ENCODE measurements at regions not wholly inside any gene's neighbourhood (a gene's known extent, or its start where the extent isn't known, plus 50 kb on each side); places are given as distances from the start of the nearest gene placed in this dataset.

DNA sequence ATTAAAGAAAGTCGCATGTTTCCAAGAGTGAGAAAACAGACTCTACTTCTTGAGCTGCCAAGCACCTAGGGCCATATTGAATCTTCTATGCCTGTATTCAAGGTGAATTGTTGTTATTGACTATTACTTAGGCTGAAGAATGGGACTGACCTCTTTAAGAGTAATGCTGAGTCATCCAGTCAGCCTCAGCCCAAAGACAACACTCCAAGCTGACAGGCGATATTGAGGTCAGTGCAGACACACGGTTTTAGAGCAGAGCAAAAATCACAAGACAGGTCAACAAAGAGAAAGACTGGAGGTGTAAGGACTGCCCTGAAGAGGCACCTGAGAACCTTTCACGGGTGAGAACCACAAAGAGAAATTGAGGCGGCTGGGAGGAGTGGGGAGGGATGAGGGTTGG lies 146.9 kb downstream of the MIS18A start:
- peak overlapping the region in 1 of 2 donors; percentile 69 for H3K27ac Mint-ChIP-seq
- H3K9me3 Mint-ChIP-seq: peaks cover 0 to 24% of the 10 kb centered on the region in 2 donors
- H3K4me1 Mint-ChIP-seq: no peaks in the 10 kb centered on the region
- ATAC-seq: no peak
- peaks cover 37% of the 10 kb centered on the region for H3K27me3 Mint-ChIP-seq
- DNase-seq: no peak
- no peak overlapping the region for H3K4me3 Mint-ChIP-seq

GRCh38 chr21:32131164-32131563 lies 147.7 kb downstream of the MIS18A start:
- Mint-ChIP-seq H3K27me3 (peaks cover 37% of the 10 kb centered on the region), H3K4me3 (no peak overlapping the region), H3K9me3 (peaks cover 0 to 24% of the 10 kb centered on the region in 2 donors), H3K27ac (peak overlapping the region in 1 of 2 donors; percentile 69), H3K4me1 (no peaks in the 10 kb centered on the region)
- ATAC-seq (no peak), DNase-seq (no peak)

DNA sequence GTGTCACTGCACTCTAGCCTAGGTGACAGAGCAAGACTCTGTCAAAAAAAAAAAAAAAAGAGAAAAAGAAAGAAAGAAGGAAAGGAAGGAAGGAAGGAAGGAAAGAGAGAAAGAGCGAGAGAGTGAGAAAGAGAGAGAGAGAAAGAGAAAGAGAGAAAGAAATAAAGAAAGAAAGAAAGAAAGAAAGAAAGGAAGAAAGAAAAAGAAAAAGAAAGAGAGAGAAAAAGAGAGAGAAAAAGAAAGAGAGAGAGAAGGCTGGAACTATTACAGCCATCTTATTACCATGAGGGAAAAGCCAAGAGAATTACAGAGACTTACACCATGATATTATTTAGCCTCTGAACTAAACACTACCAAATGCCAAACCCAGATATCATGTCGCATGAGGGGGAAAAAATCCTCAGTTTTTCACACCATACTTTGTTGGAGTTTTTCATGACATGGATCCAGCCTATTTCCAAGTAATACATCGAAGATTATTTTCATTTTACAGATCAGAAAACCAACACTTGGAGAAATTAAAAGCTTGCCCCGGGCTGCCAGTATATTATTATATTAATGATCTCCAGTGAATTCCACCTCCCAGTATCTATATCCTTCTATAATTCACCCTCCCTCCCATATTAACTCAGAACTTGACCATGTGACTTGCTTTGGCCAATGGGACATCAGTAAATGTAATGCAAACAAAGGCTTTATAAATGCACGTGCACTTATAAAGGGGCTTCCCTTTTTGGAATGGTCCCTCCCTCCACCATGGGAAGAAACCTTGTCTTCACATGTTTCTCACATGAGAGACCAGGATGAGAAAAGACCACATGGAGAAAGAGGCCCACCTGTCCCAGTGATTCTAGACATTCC lies 148.6 kb downstream of the MIS18A start:
- H3K9me3 Mint-ChIP-seq: peaks cover 0 to 24% of the 10 kb centered on the region in 2 donors
- no peak for ATAC-seq
- no peaks in the 10 kb centered on the region for H3K4me1 Mint-ChIP-seq
- DNase-seq: no peak
- H3K27ac Mint-ChIP-seq: no peak overlapping the region
- H3K4me3 Mint-ChIP-seq: no peak overlapping the region
- H3K27me3 Mint-ChIP-seq: peaks cover 37% of the 10 kb centered on the region

- Mint-ChIP-seq H3K27me3 (peaks cover 35% of the 10 kb centered on the region), H3K9me3 (peaks cover 2 to 35% of the 10 kb centered on the region in 2 donors), H3K27ac (no peak overlapping the region), H3K4me3 (no peak overlapping the region), H3K4me1 (no peaks in the 10 kb centered on the region)
- ATAC-seq (no peak), DNase-seq (no peak)
These were observed 151.8 kb downstream of the MIS18A start for GRCh38 chr21:32127081-32127480.

GRCh38 chr21:32122082-32122481 lies 156.8 kb downstream of the MIS18A start:
- ATAC-seq (no peak), DNase-seq (no peak)
- H3K9me3 Mint-ChIP-seq: peaks cover 5 to 18% of the 10 kb centered on the region in 2 donors
- no peak overlapping the region for H3K4me3 Mint-ChIP-seq
- H3K4me1 Mint-ChIP-seq: no peaks in the 10 kb centered on the region
- no peak overlapping the region for H3K27ac Mint-ChIP-seq
- peaks cover 13% of the 10 kb centered on the region for H3K27me3 Mint-ChIP-seq

DNA sequence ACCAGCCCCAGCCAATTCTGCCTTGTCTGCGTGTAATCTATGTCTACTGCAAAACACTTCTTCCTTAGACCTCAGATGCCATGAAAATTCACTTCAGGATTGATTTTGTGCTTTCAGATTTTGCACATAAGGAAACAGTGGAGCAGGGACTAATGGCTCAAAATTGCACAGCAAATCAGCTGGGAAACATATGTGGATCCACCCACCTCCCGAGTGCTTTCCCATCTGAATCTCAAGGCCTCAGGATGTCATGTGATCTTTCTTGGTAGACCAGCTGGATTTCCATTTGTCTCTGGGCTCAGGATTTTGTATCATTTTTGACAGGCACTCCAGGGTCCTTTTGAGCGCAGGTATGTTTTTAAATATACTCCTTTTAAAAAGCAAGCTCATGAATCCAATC lies 158.6 kb downstream of the MIS18A start:
- ATAC-seq (no peak), DNase-seq (no peak)
- H3K27ac Mint-ChIP-seq: no peak overlapping the region
- peaks cover 13% of the 10 kb centered on the region for H3K27me3 Mint-ChIP-seq
- H3K9me3 Mint-ChIP-seq: peaks cover 5 to 18% of the 10 kb centered on the region in 2 donors
- H3K4me3 Mint-ChIP-seq: no peak overlapping the region
- no peaks in the 10 kb centered on the region for H3K4me1 Mint-ChIP-seq

DNA sequence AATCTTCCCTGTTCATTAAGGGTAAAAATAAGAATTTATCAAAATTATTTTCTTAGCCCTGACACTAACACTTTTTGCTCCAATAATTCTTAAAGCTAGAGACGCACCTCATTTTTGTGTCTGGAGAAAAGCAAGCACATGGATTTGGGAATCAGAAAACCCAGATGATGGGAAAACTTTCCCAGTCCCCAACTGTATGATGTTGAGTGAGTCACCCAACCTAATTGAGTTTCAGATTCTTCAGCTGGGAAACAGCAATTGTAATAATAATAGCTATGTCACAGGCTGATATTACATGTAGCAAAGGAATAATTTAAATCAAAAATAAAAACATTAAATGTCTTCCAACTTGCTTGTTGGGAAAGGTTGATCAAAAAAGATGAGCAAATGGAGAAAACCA lies 159.0 kb downstream of the MIS18A start:
- peaks cover 5 to 18% of the 10 kb centered on the region in 2 donors for H3K9me3 Mint-ChIP-seq
- DNase-seq: no peak
- peak overlapping the region in 1 of 2 donors; percentile 49 for H3K27ac Mint-ChIP-seq
- ATAC-seq: no peak
- H3K27me3 Mint-ChIP-seq: peaks cover 12% of the 10 kb centered on the region
- no peaks in the 10 kb centered on the region for H3K4me1 Mint-ChIP-seq
- no peak overlapping the region for H3K4me3 Mint-ChIP-seq

DNA sequence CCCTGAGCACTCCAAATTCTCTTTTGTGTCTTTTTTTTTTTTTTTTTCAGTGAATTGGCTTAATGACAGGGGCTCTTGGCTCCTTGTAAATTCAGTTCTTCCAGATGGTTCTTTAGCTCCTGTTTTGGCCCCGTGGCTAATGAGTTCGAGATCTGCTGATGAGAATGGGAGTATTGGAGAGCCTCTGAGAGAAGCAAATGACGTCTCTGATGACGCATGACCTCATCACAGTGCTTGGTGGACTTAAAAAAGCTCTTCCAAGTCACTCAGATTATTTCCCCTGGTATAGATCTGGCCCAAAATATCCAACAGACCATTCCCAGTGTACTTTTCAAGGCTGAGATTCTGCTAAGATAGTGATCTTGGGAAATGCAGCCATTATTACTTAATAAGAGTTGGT lies 159.5 kb downstream of the MIS18A start:
- no peak for DNase-seq
- ATAC-seq: no peak
- H3K4me1 Mint-ChIP-seq: no peaks in the 10 kb centered on the region
- H3K4me3 Mint-ChIP-seq: no peak overlapping the region
- H3K27ac Mint-ChIP-seq: no peak overlapping the region
- peaks cover 5 to 18% of the 10 kb centered on the region in 2 donors for H3K9me3 Mint-ChIP-seq
- peaks cover 8% of the 10 kb centered on the region for H3K27me3 Mint-ChIP-seq

DNA sequence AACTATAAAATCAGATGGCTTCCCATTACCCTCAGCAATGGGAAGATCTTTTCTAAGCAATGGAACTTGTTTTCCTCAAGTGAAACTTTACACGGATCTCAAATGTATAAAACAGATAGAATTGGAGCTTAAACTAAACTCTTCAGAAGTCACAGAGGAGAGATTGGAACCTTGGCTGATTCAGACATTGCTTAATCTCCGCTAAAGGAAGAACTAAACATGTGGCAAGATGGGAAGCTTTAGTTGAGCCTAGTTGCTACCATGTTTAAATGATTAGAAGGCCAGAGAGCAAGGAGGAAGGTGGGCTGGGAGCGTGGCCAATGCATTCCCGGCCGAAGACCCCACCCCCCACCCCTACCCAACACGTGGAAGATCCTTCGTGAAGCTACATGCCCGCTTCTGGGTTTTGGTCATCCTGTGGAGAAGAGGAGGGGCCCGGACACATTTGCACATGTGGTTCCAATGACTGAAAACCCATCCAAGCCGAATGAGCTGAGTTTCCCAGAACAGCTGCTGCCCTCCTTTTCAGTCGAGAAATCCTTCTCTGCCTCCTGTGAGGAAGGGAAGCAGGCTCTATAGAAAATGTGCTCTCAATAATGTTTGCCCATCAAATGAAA lies 164.3 kb downstream of the MIS18A start:
- Mint-ChIP-seq H3K27me3 (no peaks in the 10 kb centered on the region), H3K27ac (no peak overlapping the region), H3K9me3 (no peaks in the 10 kb centered on the region), H3K4me1 (no peaks in the 10 kb centered on the region), H3K4me3 (no peak overlapping the region)
- DNase-seq (no peak), ATAC-seq (no peak)

DNA sequence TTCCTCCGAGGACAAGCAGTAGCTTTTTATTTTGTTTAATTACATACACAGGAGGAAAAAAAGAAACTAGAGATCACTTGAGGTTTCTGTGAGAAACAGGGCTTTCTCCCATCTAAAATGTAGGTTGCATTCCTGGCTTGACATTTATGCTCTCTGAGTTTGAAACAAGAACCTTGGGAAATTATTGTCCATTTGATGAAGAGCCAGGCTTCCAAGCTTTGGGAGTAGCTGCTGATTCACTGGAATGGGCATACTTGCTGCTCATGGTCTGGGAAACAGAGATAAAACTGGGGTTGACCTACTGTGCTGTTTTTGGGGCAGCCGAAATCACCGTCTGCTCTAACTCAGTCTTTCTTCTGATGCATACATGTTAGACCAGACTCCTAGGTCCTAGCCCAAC lies 165.4 kb downstream of the MIS18A start:
- H3K27ac Mint-ChIP-seq: no peak overlapping the region
- DNase-seq (no peak), ATAC-seq (no peak)
- no peaks in the 10 kb centered on the region for H3K27me3 Mint-ChIP-seq
- H3K4me1 Mint-ChIP-seq: no peaks in the 10 kb centered on the region
- H3K9me3 Mint-ChIP-seq: no peaks in the 10 kb centered on the region
- H3K4me3 Mint-ChIP-seq: no peak overlapping the region

DNA sequence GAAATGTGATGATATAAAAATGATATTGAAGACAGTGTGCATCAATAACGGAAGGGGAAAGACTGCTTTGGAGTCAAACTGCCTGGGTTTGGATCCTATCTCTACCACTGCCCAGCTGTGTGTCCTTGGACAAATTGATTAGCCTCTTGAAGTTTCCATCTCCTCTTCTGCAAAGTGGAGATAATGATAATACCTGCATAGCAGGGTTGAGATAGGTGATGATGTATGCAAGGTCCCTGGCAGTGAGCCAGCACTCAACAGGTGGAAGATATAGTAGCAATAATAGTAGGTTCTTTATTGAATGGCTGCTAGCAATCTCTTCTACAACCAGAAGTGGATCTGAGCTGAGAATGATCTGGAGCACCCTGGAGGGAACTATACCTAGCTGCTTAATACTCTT lies 166.7 kb downstream of the MIS18A start:
- Mint-ChIP-seq H3K27me3 (no peaks in the 10 kb centered on the region), H3K9me3 (no peaks in the 10 kb centered on the region)

GRCh38 chr21:32108566-32108965 lies 170.3 kb downstream of the MIS18A start:
- no peak for ATAC-seq
- H3K27me3 Mint-ChIP-seq: peaks cover 5% of the 10 kb centered on the region
- no peak overlapping the region for H3K27ac Mint-ChIP-seq
- no peaks in the 10 kb centered on the region for H3K9me3 Mint-ChIP-seq
- no peaks in the 10 kb centered on the region for H3K4me1 Mint-ChIP-seq
- no peak overlapping the region for H3K4me3 Mint-ChIP-seq
- no peak for DNase-seq

More for the DNA sequence above, 166.7 kb downstream of the MIS18A start:
- ATAC-seq (no peak), DNase-seq (no peak)
- Mint-ChIP-seq H3K27ac (no peak overlapping the region), H3K4me1 (no peaks in the 10 kb centered on the region), H3K4me3 (no peak overlapping the region)

- ATAC-seq (no peak), DNase-seq (no peak)
- Mint-ChIP-seq H3K4me3 (no peak overlapping the region), H3K27ac (no peak overlapping the region), H3K27me3 (peaks cover 16% of the 10 kb centered on the region), H3K9me3 (no peaks in the 10 kb centered on the region), H3K4me1 (no peaks in the 10 kb centered on the region)
These were observed 175.5 kb downstream of the MIS18A start for GRCh38 chr21:32103361-32103760.

DNA sequence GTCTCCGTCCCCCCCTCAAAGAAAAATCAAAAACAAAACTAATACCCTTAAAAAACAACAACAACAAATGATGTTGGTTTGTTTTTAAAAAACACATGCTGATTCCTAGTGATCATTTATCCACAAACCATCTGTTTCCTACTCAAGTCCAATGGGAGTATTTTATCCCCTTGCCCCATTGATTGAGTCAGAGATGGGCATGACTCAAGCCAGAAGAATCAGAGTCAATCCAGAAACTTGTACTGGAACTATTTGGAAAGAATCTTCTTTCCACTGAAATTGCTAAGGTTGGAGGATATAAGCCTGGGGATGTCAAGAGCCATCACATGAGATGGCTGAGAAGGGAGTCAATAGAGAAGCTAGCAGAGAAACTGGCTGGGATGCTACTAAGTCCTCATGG lies 176.4 kb downstream of the MIS18A start:
- Mint-ChIP-seq H3K9me3 (no peaks in the 10 kb centered on the region), H3K4me1 (no peaks in the 10 kb centered on the region), H3K27ac (no peak overlapping the region), H3K27me3 (peaks cover 16% of the 10 kb centered on the region), H3K4me3 (no peak overlapping the region)
- DNase-seq: no peak
- ATAC-seq: no peak

GRCh38 chr21:32101277-32101676 lies 177.6 kb downstream of the MIS18A start:
- Mint-ChIP-seq H3K4me1 (no peaks in the 10 kb centered on the region), H3K27ac (no peak overlapping the region), H3K4me3 (no peak overlapping the region), H3K27me3 (peaks cover 16% of the 10 kb centered on the region), H3K9me3 (no peaks in the 10 kb centered on the region)
- ATAC-seq (no peak), DNase-seq (no peak)

GRCh38 chr21:32100423-32100822 lies 178.4 kb downstream of the MIS18A start:
- no peak for ATAC-seq

More at GRCh38 chr21:32100423-32100822, 178.4 kb downstream of the MIS18A start:
- Mint-ChIP-seq H3K4me1 (no peaks in the 10 kb centered on the region), H3K27me3 (peaks cover 16% of the 10 kb centered on the region), H3K4me3 (no peak overlapping the region), H3K9me3 (no peaks in the 10 kb centered on the region), H3K27ac (no peak overlapping the region)
- DNase-seq: no peak

Measured in stimulated activated naive CD8-positive, alpha-beta T cell treated with anti-CD3 and anti-CD28 coated beads, Interleukin-15, amount 100 ng/mL, for 72 hours (primary cell).